Activated CD8-positive, alpha-beta memory T cell treated with anti-CD3 and anti-CD28 coated beads, Interleukin-2, amount 50 U/mL, for 1 hour (primary cell): ENCODE measurements at regions not wholly inside any gene's neighbourhood (a gene's known extent, or its start where the extent isn't known, plus 50 kb on each side); places are given as distances from the start of the nearest gene placed in this dataset.
"Not testable (repeated sequence)": the region's sequence is repeated elsewhere in the genome, so short reads cannot be mapped to it uniquely, and the experiment has no call there.

ENCODE experiments used
- DNase-seq: peaks from one replicate; pipeline ENCODE4 v3.0.0-alpha.2; 2020; ENCODE audit errors: extremely low read depth

- DNase-seq: no peak
Observed at GRCh38 chr3:106816838-106817237, 560.4 kb upstream of the CCDC54 start.

- DNase-seq: no peak
Observed at GRCh38 chr3:106817706-106818105, 559.5 kb upstream of the CCDC54 start.

GRCh38 chr3:106819440-106819839 is 557.8 kb upstream of the CCDC54 start:
- DNase-seq: no peak

GRCh38 chr3:106820726-106821362 is 556.4 kb upstream of the CCDC54 start:
- DNase-seq: no peak

GRCh38 chr3:106821801-106822200 is 555.4 kb upstream of the CCDC54 start:
- no peak for DNase-seq

GRCh38 chr3:106822204-106822603 is 555.0 kb upstream of the CCDC54 start:
- no peak for DNase-seq

GRCh38 chr3:106823701-106824100 is 553.5 kb upstream of the CCDC54 start:
- no peak for DNase-seq

GRCh38 chr3:106824856-106825255 is 552.4 kb upstream of the CCDC54 start:
- DNase-seq: no peak

GRCh38 chr3:106825962-106826605 is 551.2 kb upstream of the CCDC54 start:
- no peak for DNase-seq

GRCh38 chr3:106826791-106827311 is 550.4 kb upstream of the CCDC54 start:
- DNase-seq: no peak

- DNase-seq: no peak
Observed at GRCh38 chr3:106827515-106828213, 549.6 kb upstream of the CCDC54 start.

GRCh38 chr3:106829206-106829605 is 548.0 kb upstream of the CCDC54 start:
- no peak for DNase-seq

- no peak for DNase-seq
Observed at GRCh38 chr3:106830334-106830733, 546.9 kb upstream of the CCDC54 start.

- DNase-seq: no peak
Observed at GRCh38 chr3:106836906-106837305, 540.3 kb upstream of the CCDC54 start.

- no peak for DNase-seq
Observed at GRCh38 chr3:106837616-106838015, 539.6 kb upstream of the CCDC54 start.

- no peak for DNase-seq
Observed at GRCh38 chr3:106839576-106840280, 537.5 kb upstream of the CCDC54 start.

GRCh38 chr3:106840319-106840718 is 536.9 kb upstream of the CCDC54 start:
- no peak for DNase-seq

GRCh38 chr3:106842151-106842550 is 535.1 kb upstream of the CCDC54 start:
- DNase-seq: no peak

- no peak for DNase-seq
Observed at GRCh38 chr3:106844638-106845037, 532.6 kb upstream of the CCDC54 start.

GRCh38 chr3:106848099-106848498 is 529.1 kb upstream of the CCDC54 start:
- DNase-seq: no peak

GRCh38 chr3:106850437-106850836 is 526.8 kb upstream of the CCDC54 start:
- DNase-seq: no peak

- not testable (repeated sequence) for DNase-seq
Observed at GRCh38 chr3:106858321-106858720, 518.9 kb upstream of the CCDC54 start.
